Upper lobe of left lung (tissue), 4 donors: ENCODE measurements at regions not wholly inside any gene's neighbourhood (a gene's known extent, or its start where the extent isn't known, plus 50 kb on each side); places are given as distances from the start of the nearest gene placed in this dataset.

Experiments
- POLR2A ChIP-seq, 4 donors: fragments of 450-650 bp; IDR thresholded peaks; one replicate each; pipeline ENCODE4 v1.5.1; 2016 to 2017; ENCODE audit warnings: antibody characterized with exemption in 4 of 4, mild to moderate bottlenecking in 2 of 4
- TF ChIP-seq, protein P1 (sequence below), 6 experiments: fragments of 450-650 bp in 4 of 6; fragments of 200-600 bp in 2 of 6; sonication (generic) in 2 of 6; IDR thresholded peaks; one replicate each; pipeline ENCODE4 v1.5.1; 2016 to 2019; ENCODE audit warnings: antibody characterized with exemption in 6 of 6

DNA sequence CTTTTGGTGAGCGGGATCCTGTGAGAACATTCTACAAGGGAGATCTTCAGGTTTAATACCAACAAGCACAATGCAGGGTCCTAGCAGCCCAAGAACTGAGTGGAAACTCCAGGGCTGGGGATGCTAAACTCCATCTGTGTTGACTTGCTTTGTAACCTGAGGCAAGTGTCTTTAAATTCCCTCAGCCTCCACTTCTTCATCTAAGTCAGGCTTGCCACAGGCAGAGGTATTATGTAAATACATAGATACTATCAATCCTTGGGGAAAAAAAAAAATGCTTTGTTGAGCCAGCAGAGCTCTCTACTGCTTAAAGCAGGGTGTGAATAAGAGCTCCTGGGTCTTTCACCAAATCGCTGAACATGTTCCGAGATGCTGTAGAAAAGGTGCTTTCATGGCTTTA, 114.2 kb upstream of the PHACTR1 start:
- TF ChIP-seq POLR2A (IDR thresholded peaks at IDR 0.05): no peak
- TF ChIP-seq, protein P1, sequence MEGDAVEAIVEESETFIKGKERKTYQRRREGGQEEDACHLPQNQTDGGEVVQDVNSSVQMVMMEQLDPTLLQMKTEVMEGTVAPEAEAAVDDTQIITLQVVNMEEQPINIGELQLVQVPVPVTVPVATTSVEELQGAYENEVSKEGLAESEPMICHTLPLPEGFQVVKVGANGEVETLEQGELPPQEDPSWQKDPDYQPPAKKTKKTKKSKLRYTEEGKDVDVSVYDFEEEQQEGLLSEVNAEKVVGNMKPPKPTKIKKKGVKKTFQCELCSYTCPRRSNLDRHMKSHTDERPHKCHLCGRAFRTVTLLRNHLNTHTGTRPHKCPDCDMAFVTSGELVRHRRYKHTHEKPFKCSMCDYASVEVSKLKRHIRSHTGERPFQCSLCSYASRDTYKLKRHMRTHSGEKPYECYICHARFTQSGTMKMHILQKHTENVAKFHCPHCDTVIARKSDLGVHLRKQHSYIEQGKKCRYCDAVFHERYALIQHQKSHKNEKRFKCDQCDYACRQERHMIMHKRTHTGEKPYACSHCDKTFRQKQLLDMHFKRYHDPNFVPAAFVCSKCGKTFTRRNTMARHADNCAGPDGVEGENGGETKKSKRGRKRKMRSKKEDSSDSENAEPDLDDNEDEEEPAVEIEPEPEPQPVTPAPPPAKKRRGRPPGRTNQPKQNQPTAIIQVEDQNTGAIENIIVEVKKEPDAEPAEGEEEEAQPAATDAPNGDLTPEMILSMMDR (IDR thresholded peaks at IDR 0.05): no peak
